AG04449 (cell line): ENCODE measurements at regions not wholly inside any gene's neighbourhood (a gene's known extent, or its start where the extent isn't known, plus 50 kb on each side); places are given as distances from the start of the nearest gene placed in this dataset.

Experiments
- CTCF ChIA-PET: fragments of 350-600 bp; formaldehyde crosslinking; extraction: SDS; loops from one replicate; lab custom pipeline; 2021; ENCODE audit warnings: antibody characterized with exemption; lab: Yijun Ruan, JAX
- POLR2A ChIA-PET: fragments of 400-600, 350-600 bp; formaldehyde crosslinking; extraction: SDS; loops from one replicate; lab custom pipeline; 2020; ENCODE audit warnings: antibody characterized with exemption, inconsistent platforms; lab: Yijun Ruan, JAX
- DNase-seq: peaks from one replicate; pipeline ENCODE4 v3.0.0-alpha.2; 2010; ENCODE audit warnings: low read depth, low spot score
- H3K4me3 ChIP-seq: 2 replicates; pipeline ENCODE4 v1.5.1; 2011; ENCODE audit warnings: low read depth, mild to moderate bottlenecking, control low read depth, low read length
- CTCF ChIP-seq: IDR thresholded peaks from one replicate; pipeline ENCODE4 v1.5.1; 2011; ENCODE audit warnings: mild to moderate bottlenecking, moderate library complexity, low read length, control low read depth, inconsistent platforms; ENCODE audit not compliant: insufficient read depth; ENCODE audit errors: missing control alignments

GRCh38 chr4:97103252-97103651 lies 1040.0 kb downstream of the STPG2 start:
- DNase-seq = no peak
- no peak overlapping the region for H3K4me3 ChIP-seq
- no peak for TF ChIP-seq CTCF

GRCh38 chr4:97104006-97104405 lies 1039.3 kb downstream of the STPG2 start:
- TF ChIP-seq CTCF = no peak
- no peak for DNase-seq
- H3K4me3 ChIP-seq = no peak overlapping the region
- CTCF ChIA-PET = no interaction called here
- POLR2A ChIA-PET = no interaction called here

More at GRCh38 chr4:97103252-97103651, 1040.0 kb downstream of the STPG2 start:
- CTCF ChIA-PET = no interaction called here
- POLR2A ChIA-PET = no interaction called here

- H3K4me3 ChIP-seq = no peak overlapping the region
- CTCF ChIA-PET = no interaction called here
- POLR2A ChIA-PET = no interaction called here
- no peak for TF ChIP-seq CTCF
- no peak for DNase-seq
Observed at GRCh38 chr4:97104666-97105065, 1038.6 kb downstream of the STPG2 start.

- ChIA-PET CTCF (no interaction called here), POLR2A (no interaction called here)
- DNase-seq = no peak
- no peak for TF ChIP-seq CTCF
- H3K4me3 ChIP-seq = no peak overlapping the region
Observed at GRCh38 chr4:97105347-97106099, 1037.8 kb downstream of the STPG2 start.

GRCh38 chr4:97106161-97106560 lies 1037.1 kb downstream of the STPG2 start:
- TF ChIP-seq CTCF = no peak
- DNase-seq = no peak
- CTCF ChIA-PET = no interaction called here
- H3K4me3 ChIP-seq = no peak overlapping the region
- POLR2A ChIA-PET = no interaction called here

- ChIA-PET CTCF (no interaction called here), POLR2A (no interaction called here)
- no peak for TF ChIP-seq CTCF
- DNase-seq = no peak
- H3K4me3 ChIP-seq = no peak overlapping the region
Observed at GRCh38 chr4:97110506-97110905, 1032.8 kb downstream of the STPG2 start.
